ENCODE measurements at regions not wholly inside any gene's neighbourhood (a gene's known extent, or its start where the extent isn't known, plus 50 kb on each side); places are given as distances from the start of the nearest gene placed in this dataset.
"Not testable (repeated sequence)": the region's sequence is repeated elsewhere in the genome, so short reads cannot be mapped to it uniquely, and the experiment has no call there.

DNA sequence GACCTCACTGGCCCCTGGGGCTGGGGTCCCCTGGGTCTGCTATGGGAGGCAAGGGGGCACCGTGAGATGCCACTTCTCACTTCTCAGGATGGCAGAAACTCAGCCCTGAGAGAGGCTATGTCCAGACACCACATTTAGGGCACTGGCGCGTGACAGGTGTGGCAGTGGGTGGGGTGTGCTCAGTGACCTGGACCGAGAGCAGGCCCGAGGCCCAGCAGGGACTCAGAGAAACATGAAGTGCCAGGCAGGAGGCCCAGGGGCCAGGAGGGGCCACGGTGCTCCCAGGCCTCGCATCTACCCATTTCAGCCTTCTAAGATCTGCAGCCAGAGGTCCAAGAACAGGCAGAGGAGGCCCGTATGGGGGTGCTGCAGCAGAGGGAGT is 214.9 kb upstream of the SGCG start:
- not testable (repeated sequence) for H3K4me1 Mint-ChIP-seq; DNase-seq; H3K4me3 Mint-ChIP-seq; H3K27me3 Mint-ChIP-seq; H3K36me3 Mint-ChIP-seq (ENCODE audit: low read depth); ATAC-seq; H3K9me3 ChIP-seq (ENCODE audit: control insufficient read depth, low read length, poor library complexity, severe bottlenecking); H3K27ac Mint-ChIP-seq

DNA sequence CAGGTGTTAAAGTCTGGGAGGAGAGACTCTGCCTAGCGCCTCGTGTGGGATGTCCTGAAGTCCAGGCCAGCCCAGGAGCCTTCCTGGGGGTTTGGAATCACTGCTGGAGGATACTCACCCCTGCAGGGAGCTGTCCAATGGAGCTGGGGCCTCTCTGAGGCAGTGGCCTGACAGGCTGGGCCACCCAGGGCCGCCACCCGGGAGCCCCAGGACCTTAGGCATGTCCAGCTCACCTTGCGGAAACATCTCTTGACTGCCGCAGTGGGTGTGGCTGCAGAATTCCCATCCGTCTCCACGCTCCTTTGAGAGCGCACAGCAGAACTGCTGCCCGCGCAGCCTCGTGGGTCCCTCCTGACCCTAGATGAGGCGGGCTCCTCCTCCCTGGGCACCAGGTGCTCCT is 214.0 kb upstream of the SGCG start:
- H3K27me3 Mint-ChIP-seq: peaks cover 13% of the 10 kb centered on the region
- ATAC-seq; H3K27ac Mint-ChIP-seq; H3K4me1 Mint-ChIP-seq; DNase-seq; H3K36me3 Mint-ChIP-seq (ENCODE audit: low read depth); H3K4me3 Mint-ChIP-seq; H3K9me3 ChIP-seq (ENCODE audit: control insufficient read depth, low read length, poor library complexity, severe bottlenecking): not testable (repeated sequence)

GRCh38 chr13:22967669-22968068 is 213.1 kb upstream of the SGCG start:
- no peak overlapping the region for H3K4me3 Mint-ChIP-seq
- peaks cover 3% of the 10 kb centered on the region for H3K4me1 Mint-ChIP-seq
- no peaks in the 10 kb centered on the region for H3K9me3 ChIP-seq (ENCODE audit: control insufficient read depth, low read length, poor library complexity, severe bottlenecking)
- ATAC-seq (no peak), DNase-seq (no peak)
- H3K36me3 Mint-ChIP-seq (ENCODE audit: low read depth): no peaks in the 10 kb centered on the region
- H3K27ac Mint-ChIP-seq: no peak overlapping the region
- peaks cover 13% of the 10 kb centered on the region for H3K27me3 Mint-ChIP-seq

DNA sequence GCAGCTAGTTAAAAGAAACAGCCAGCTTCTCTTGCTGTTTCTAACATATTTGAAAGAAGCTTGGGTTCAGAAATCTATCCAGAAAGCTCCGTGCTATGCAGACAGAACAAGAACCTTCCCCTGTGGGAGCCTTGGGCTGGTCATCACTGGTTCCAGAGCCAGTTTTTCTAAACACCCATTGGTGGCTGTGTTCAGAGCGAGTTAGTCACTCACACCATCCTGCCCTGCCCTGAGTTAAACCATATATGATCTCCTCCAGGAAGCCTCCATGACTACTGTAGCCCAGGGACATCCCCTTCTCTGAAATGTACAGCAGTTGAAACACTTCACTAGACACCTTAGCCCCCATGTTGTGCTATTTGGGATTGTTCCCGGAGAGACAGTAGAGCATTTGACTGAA is 200.8 kb upstream of the SGCG start:
- H3K36me3 Mint-ChIP-seq (ENCODE audit: low read depth): no peaks in the 10 kb centered on the region
- H3K4me1 Mint-ChIP-seq: peaks cover 3% of the 10 kb centered on the region
- H3K27me3 Mint-ChIP-seq: peaks cover 26% of the 10 kb centered on the region
- no peak overlapping the region for H3K4me3 Mint-ChIP-seq
- ATAC-seq: no peak
- no peak overlapping the region for H3K27ac Mint-ChIP-seq
- peaks cover 2% of the 10 kb centered on the region for H3K9me3 ChIP-seq (ENCODE audit: control insufficient read depth, low read length, poor library complexity, severe bottlenecking)
- no peak for DNase-seq

DNA sequence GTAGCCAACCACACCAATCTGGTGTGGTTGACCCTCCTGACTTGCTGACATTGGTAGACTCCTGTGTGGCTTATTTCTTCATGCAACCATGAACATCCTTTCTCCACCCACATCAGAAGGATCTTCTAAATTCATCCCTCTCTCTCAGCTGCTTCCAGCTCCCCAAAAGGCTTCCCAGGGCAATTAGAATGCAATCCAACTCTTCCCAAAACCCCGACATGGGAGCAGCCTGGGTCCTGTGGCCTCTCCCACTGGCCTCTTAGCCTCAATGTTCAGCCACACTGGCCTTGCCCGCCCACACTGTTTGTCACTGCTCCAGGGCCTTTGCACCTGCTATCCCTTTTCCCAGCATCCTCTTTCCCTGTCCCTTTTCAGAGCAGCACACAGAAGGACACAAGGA is 199.8 kb upstream of the SGCG start:
- Mint-ChIP-seq H3K27ac (no peak overlapping the region), H3K4me1 (no peaks in the 10 kb centered on the region), H3K27me3 (peaks cover 17% of the 10 kb centered on the region), H3K36me3 (ENCODE audit: low read depth) (no peaks in the 10 kb centered on the region), H3K4me3 (no peak overlapping the region)
- no peak for DNase-seq
- peaks cover 2% of the 10 kb centered on the region for H3K9me3 ChIP-seq (ENCODE audit: control insufficient read depth, low read length, poor library complexity, severe bottlenecking)
- ATAC-seq: no peak

GRCh38 chr13:22993148-22993547 is 187.6 kb upstream of the SGCG start:
- DNase-seq (no peak), ATAC-seq (no peak)
- Mint-ChIP-seq H3K36me3 (ENCODE audit: low read depth) (no peaks in the 10 kb centered on the region), H3K27ac (no peak overlapping the region), H3K27me3 (no peaks in the 10 kb centered on the region), H3K4me1 (no peaks in the 10 kb centered on the region), H3K4me3 (no peak overlapping the region)
- no peaks in the 10 kb centered on the region for H3K9me3 ChIP-seq (ENCODE audit: control insufficient read depth, low read length, poor library complexity, severe bottlenecking)

DNA sequence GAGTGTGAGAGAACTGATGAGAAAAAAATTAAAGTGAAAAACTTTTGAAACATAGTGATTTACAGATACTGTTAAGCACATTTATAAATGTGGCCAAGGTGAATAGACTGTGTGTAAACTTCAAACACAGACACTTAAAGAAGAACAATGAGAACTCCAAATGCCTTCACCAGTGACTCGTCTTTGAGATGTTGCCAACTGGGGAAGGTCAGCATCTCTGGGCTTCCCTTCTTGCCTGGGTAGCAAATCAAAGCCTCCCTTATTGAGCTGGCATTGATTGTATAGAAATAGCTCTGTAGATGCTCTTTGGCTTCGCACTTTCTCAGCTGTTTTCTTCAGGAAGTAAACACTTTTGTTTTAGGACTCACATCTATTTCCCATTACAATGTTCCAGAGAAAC is 177.3 kb upstream of the SGCG start:
- DNase-seq (no peak), ATAC-seq (no peak)
- no peaks in the 10 kb centered on the region for H3K36me3 Mint-ChIP-seq (ENCODE audit: low read depth)
- no peak overlapping the region for H3K4me3 Mint-ChIP-seq
- H3K27me3 Mint-ChIP-seq: peaks cover 11% of the 10 kb centered on the region
- H3K27ac Mint-ChIP-seq: no peak overlapping the region
- H3K9me3 ChIP-seq (ENCODE audit: control insufficient read depth, low read length, poor library complexity, severe bottlenecking): peaks cover 2% of the 10 kb centered on the region
- no peaks in the 10 kb centered on the region for H3K4me1 Mint-ChIP-seq

GRCh38 chr13:23007426-23007825 is 173.4 kb upstream of the SGCG start:
- no peak overlapping the region for H3K4me3 Mint-ChIP-seq
- no peaks in the 10 kb centered on the region for H3K36me3 Mint-ChIP-seq (ENCODE audit: low read depth)
- peaks cover 16% of the 10 kb centered on the region for H3K27me3 Mint-ChIP-seq

GRCh38 chr13:23018143-23018542 is 162.6 kb upstream of the SGCG start:
- peaks cover 26% of the 10 kb centered on the region for H3K27me3 Mint-ChIP-seq
- no peak for ATAC-seq
- no peaks in the 10 kb centered on the region for H3K36me3 Mint-ChIP-seq (ENCODE audit: low read depth)
- H3K9me3 ChIP-seq (ENCODE audit: control insufficient read depth, low read length, poor library complexity, severe bottlenecking): no peaks in the 10 kb centered on the region
- DNase-seq: no peak
- H3K4me3 Mint-ChIP-seq: no peak overlapping the region
- no peaks in the 10 kb centered on the region for H3K4me1 Mint-ChIP-seq
- no peak overlapping the region for H3K27ac Mint-ChIP-seq

More at GRCh38 chr13:23007426-23007825, 173.4 kb upstream of the SGCG start:
- DNase-seq: no peak
- no peaks in the 10 kb centered on the region for H3K4me1 Mint-ChIP-seq
- H3K27ac Mint-ChIP-seq: no peak overlapping the region
- H3K9me3 ChIP-seq (ENCODE audit: control insufficient read depth, low read length, poor library complexity, severe bottlenecking): peaks cover 2% of the 10 kb centered on the region
- ATAC-seq: no peak

- Mint-ChIP-seq H3K27me3 (peaks cover 27% of the 10 kb centered on the region), H3K36me3 (ENCODE audit: low read depth) (no peaks in the 10 kb centered on the region), H3K27ac (no peak overlapping the region), H3K4me3 (no peak overlapping the region), H3K4me1 (no peaks in the 10 kb centered on the region)
- ATAC-seq (peak; percentile 85), DNase-seq (no peak)
- no peaks in the 10 kb centered on the region for H3K9me3 ChIP-seq (ENCODE audit: control insufficient read depth, low read length, poor library complexity, severe bottlenecking)
Observed at GRCh38 chr13:23020246-23020843, 160.4 kb upstream of the SGCG start.

DNA sequence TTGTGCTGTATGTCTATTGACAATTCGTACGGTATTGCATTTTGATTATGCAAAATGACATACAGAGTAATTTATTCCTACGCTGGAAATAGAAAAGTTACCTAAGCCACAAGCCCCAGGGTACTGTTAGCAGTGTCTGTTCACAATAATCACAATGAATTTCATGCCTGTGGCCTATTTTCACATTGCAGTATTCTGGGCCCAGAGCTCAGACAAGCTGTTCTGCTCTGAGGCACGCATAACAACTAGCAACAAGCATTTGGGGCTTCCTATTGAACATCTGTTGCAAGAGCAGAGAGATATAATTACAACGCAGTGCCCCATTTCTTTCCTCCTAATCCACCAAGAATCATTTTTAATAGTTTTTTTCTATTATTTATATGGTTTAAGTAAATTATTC is 158.9 kb upstream of the SGCG start:
- no peaks in the 10 kb centered on the region for H3K36me3 Mint-ChIP-seq (ENCODE audit: low read depth)
- no peak overlapping the region for H3K4me3 Mint-ChIP-seq
- DNase-seq (no peak), ATAC-seq (no peak)
- H3K27ac Mint-ChIP-seq: no peak overlapping the region
- no peaks in the 10 kb centered on the region for H3K9me3 ChIP-seq (ENCODE audit: control insufficient read depth, low read length, poor library complexity, severe bottlenecking)
- H3K4me1 Mint-ChIP-seq: peaks cover 6% of the 10 kb centered on the region
- H3K27me3 Mint-ChIP-seq: peaks cover 27% of the 10 kb centered on the region

DNA sequence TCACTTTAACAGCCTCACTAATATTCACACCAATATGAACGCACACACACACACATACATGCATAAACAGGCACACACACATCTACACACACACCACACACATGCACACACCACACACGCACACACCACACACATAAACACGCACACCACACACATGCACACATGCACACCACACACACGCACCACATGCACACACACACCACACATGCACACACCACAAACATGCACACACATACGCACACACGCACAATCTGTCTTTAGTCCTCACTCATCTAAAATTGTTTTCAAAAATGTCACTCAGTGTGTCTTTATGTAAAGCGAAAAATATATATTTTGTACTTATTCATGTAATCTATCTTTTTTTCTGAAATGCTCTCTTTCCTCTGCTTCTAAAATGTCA is 158.1 kb upstream of the SGCG start:
- H3K9me3 ChIP-seq (ENCODE audit: control insufficient read depth, low read length, poor library complexity, severe bottlenecking): no peaks in the 10 kb centered on the region
- ATAC-seq (no peak), DNase-seq (no peak)
- peak overlapping the region; percentile 43 for H3K27ac Mint-ChIP-seq
- H3K4me1 Mint-ChIP-seq: peaks cover 6% of the 10 kb centered on the region
- no peaks in the 10 kb centered on the region for H3K36me3 Mint-ChIP-seq (ENCODE audit: low read depth)
- H3K27me3 Mint-ChIP-seq: peaks cover 20% of the 10 kb centered on the region
- H3K4me3 Mint-ChIP-seq: no peak overlapping the region

DNA sequence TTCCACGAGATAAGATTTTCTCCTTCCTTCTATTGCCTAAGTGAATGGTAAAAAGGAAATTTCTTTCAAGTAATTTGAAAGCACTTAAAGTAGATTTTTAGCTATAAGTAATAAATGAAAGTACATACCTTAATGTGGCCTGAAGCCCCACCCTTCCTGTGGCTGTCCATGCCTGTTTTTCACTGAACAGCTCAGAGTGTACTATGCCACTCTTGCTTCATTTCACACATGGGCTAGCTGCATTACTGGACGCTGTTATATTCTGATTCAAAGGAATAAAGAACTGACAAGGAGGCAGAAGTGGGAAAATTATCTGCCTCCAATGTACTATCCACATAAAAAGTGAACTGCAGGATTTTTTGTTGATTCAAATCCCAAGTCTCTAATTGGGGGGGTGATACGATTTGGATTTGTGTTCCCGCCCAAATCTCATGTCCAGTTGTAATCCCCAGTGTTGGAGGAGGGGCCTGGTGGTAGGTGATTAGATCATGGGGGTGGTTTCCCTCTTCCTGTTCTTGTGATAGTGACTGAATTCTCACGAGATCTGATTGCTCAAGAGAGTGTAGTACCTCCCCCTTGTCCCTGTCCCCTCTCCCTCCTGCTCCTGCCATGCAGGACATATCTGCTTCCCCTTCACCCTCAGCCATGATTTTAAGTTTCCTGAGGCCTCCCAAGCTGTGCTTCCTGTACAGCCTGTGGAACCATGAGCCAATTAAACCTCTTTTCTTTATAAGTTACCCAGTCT is 154.7 kb upstream of the SGCG start:
- Mint-ChIP-seq H3K36me3 (ENCODE audit: low read depth) (peaks cover 2% of the 10 kb centered on the region), H3K27ac (no peak overlapping the region), H3K4me3 (no peak overlapping the region), H3K27me3 (peaks cover 21% of the 10 kb centered on the region), H3K4me1 (peaks cover 6% of the 10 kb centered on the region)
- H3K9me3 ChIP-seq (ENCODE audit: control insufficient read depth, low read length, poor library complexity, severe bottlenecking): no peaks in the 10 kb centered on the region
- ATAC-seq (no peak), DNase-seq (no peak)

- peaks cover 2% of the 10 kb centered on the region for H3K4me1 Mint-ChIP-seq
- no peaks in the 10 kb centered on the region for H3K9me3 ChIP-seq (ENCODE audit: control insufficient read depth, low read length, poor library complexity, severe bottlenecking)
- DNase-seq (no peak), ATAC-seq (no peak)
- H3K4me3 Mint-ChIP-seq: no peak overlapping the region
- peaks cover 6% of the 10 kb centered on the region for H3K27me3 Mint-ChIP-seq
- H3K27ac Mint-ChIP-seq: no peak overlapping the region
- H3K36me3 Mint-ChIP-seq (ENCODE audit: low read depth): no peaks in the 10 kb centered on the region
Observed at GRCh38 chr13:23039266-23039935, 141.4 kb upstream of the SGCG start.
